Tibial nerve (tissue), 4 donors: ENCODE measurements at regions not wholly inside any gene's neighbourhood (a gene's known extent, or its start where the extent isn't known, plus 50 kb on each side); places are given as distances from the start of the nearest gene placed in this dataset.

Source experiments
- DNase-seq, 2 donors: peaks; one replicate each; pipeline ENCODE4 v3.0.0-alpha.2; 2019; ENCODE audit warnings: low spot score in 2 of 2
- H3K27ac ChIP-seq, 4 donors: fragments of 200-600 bp; sonication (generic) in 3 of 4; one replicate each; pipeline ENCODE4 v1.5.1; 2017 to 2019; ENCODE audit warnings: mild to moderate bottlenecking in 1 of 4
- H3K27me3 ChIP-seq, 2 donors: fragments of 200-600 bp; sonication (generic) in 1 of 2; one replicate each; pipeline versions ENCODE4 v1.5.1 to v1.6.0; 2017 to 2019
- H3K36me3 ChIP-seq, 3 donors: fragments of 200-600 bp; sonication (generic); one replicate each; pipeline ENCODE4 v1.5.1; 2018 to 2019
- H3K4me1 ChIP-seq, 4 donors: fragments of 200-600 bp; sonication (generic) in 3 of 4; one replicate each; pipeline ENCODE4 v1.5.1; 2017 to 2019
- H3K4me3 ChIP-seq, 4 donors: fragments of 200-600 bp; sonication (generic) in 3 of 4; one replicate each; pipeline ENCODE4 v1.5.1; 2017 to 2019; ENCODE audit warnings: mild to moderate bottlenecking in 1 of 4, moderate library complexity in 1 of 4
- H3K9me3 ChIP-seq, 4 donors: fragments of 200-600 bp; sonication (generic) in 3 of 4; one replicate each; pipeline ENCODE4 v1.5.1; 2017 to 2019
- EP300 ChIP-seq, 2 donors: sonication (generic); formaldehyde crosslinking; IDR thresholded peaks; one replicate each; pipeline ENCODE4 v1.6.1; 2017; ENCODE audit warnings: antibody characterized with exemption in 2 of 2, mild to moderate bottlenecking in 1 of 2
- POLR2A ChIP-seq, 2 donors: fragments of 450-650 bp; IDR thresholded peaks; one replicate each; pipeline ENCODE4 v1.6.1; 2017; ENCODE audit warnings: antibody characterized with exemption in 2 of 2, mild to moderate bottlenecking in 2 of 2, moderate library complexity in 2 of 2
- WGBS, 2 donors: methylation state at CpG; one replicate each; pipeline ENCODE4 v1.1.5; 2018; 5-methylcytosine and 5-hydroxymethylcytosine counted together
- TF ChIP-seq, protein P1 (sequence below), 5 experiments: fragments of 200-600 bp in 3 of 5; fragments of 450-650 bp in 2 of 5; sonication (generic) in 3 of 5; IDR thresholded peaks; one replicate each; pipeline ENCODE4 v1.5.1; 2016 to 2019; ENCODE audit warnings: antibody characterized with exemption in 5 of 5, mild to moderate bottlenecking in 3 of 5, moderate library complexity in 2 of 5

DNA sequence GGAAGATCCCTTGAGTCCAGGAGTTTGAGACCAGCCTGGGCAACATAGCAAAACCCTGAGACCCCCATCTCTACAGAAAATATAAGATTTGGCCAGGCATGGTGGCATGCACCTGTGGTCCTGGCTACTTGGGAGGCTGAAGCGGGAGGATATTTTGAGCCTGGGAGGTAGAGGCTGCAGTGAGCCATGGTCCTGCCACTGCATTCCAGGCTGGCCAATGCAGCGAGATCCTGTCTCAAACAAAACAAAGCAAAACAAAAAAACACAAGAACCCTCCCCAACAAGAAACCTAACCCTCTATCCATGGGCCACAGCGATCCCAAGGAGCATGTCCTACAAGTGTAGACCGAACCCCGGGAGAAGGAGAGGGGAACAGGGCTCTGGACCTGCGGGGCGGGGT, 133.3 kb downstream of the MGAT5B start:
- 93 to 94% methylated on average over 7 of the region's 7 CpGs for WGBS, 2 donors
- no peaks in the 10 kb centered on the region for H3K9me3 ChIP-seq
- no peak for DNase-seq
- no peaks in the 10 kb centered on the region for H3K4me1 ChIP-seq
- H3K36me3 ChIP-seq: no peaks in the 10 kb centered on the region
- H3K27me3 ChIP-seq: peaks cover 0 to 41% of the 10 kb centered on the region in 2 donors
- H3K4me3 ChIP-seq: no peak overlapping the region
- no peak overlapping the region for H3K27ac ChIP-seq
- TF ChIP-seq EP300 (IDR thresholded peaks at IDR 0.05) (no peak), POLR2A (IDR thresholded peaks at IDR 0.05) (no peak)
- TF ChIP-seq, protein P1, sequence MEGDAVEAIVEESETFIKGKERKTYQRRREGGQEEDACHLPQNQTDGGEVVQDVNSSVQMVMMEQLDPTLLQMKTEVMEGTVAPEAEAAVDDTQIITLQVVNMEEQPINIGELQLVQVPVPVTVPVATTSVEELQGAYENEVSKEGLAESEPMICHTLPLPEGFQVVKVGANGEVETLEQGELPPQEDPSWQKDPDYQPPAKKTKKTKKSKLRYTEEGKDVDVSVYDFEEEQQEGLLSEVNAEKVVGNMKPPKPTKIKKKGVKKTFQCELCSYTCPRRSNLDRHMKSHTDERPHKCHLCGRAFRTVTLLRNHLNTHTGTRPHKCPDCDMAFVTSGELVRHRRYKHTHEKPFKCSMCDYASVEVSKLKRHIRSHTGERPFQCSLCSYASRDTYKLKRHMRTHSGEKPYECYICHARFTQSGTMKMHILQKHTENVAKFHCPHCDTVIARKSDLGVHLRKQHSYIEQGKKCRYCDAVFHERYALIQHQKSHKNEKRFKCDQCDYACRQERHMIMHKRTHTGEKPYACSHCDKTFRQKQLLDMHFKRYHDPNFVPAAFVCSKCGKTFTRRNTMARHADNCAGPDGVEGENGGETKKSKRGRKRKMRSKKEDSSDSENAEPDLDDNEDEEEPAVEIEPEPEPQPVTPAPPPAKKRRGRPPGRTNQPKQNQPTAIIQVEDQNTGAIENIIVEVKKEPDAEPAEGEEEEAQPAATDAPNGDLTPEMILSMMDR (IDR thresholded peaks at IDR 0.05): no peak

DNA sequence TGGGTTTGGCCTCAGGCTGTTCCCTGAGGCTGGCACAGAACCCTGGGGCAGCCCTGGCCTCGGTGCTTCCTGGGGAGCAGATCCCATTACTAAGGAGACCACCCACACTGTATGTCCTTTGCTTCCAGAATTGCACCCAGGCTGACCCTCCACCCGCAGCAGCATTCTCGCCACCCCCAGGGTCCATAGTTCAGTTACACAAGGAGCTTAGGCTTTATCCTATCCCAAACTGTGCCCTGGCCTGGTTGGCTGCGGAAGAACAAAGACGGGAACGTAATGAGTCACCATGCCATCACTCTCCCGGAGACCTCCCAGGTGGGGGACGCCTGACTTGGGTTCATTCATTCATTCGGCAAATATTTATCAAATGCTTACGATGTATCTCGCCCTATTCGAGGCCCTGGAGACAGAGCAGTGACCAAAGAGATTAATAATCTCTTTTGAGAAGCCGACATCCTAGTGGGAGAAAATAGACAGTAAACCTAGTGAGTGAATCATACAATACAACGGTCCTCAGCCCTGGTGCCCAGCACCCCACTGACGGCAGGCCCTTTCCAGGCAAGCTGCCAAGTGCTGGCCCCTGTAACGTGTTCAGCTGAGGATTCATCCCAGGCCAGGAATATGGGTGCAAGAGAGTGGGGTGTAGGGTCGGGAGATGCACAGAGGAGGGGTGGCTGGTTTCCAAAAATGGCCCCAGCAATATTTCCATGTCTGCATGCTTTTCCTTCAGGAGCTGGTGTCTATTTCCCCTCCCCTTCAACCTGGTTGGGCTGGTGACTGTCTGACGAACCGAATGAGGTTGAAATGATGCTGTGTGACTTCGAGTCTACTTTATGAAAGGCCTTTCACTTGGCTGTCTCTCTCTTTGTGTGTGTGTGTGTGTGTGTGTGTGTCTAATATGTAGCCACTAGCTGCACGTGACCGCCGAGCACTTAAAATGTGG, 134.2 kb downstream of the MGAT5B start:
- Histone ChIP-seq H3K27me3 (peaks cover 0 to 32% of the 10 kb centered on the region in 2 donors), H3K36me3 (no peaks in the 10 kb centered on the region), H3K4me1 (no peaks in the 10 kb centered on the region), H3K27ac (no peak overlapping the region), H3K9me3 (no peaks in the 10 kb centered on the region), H3K4me3 (no peak overlapping the region)
- 40 to 50% methylated on average over 23 of the region's 23 CpGs for WGBS, 2 donors
- TF ChIP-seq EP300 (IDR thresholded peaks at IDR 0.05) (no peak), POLR2A (IDR thresholded peaks at IDR 0.05) (no peak)
- TF ChIP-seq, protein P1 (IDR thresholded peaks at IDR 0.05): no peak
- DNase-seq: no peak

DNA sequence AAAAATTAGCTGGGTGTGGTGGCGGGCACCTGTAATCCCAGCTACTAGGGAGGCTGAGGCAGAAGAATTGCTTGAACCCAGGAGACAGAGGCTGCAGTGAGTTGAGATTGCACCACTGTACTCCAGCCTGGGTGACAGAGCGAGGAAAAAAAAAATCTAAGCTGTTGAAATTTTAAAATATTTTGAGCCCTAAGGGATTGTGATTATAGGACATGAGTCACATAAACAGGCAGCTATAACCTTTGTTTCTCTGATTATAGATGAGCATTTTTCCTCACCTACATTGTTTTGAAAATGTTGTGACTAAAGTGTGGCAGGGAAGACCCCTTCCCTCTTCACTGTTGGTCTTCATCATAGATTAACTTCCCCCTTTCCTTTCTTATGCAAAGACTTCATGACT, 135.5 kb downstream of the MGAT5B start:
- Histone ChIP-seq H3K4me1 (no peaks in the 10 kb centered on the region), H3K4me3 (no peak overlapping the region), H3K36me3 (no peaks in the 10 kb centered on the region), H3K9me3 (peaks cover 0 to 1% (median 0%) of the 10 kb centered on the region in 4 donors), H3K27me3 (peaks cover 0 to 25% of the 10 kb centered on the region in 2 donors), H3K27ac (no peak overlapping the region)
- 86 to 91% methylated on average over 2 of the region's 2 CpGs for WGBS, 2 donors
- no peak for DNase-seq
- TF ChIP-seq EP300 (IDR thresholded peaks at IDR 0.05) (no peak), POLR2A (IDR thresholded peaks at IDR 0.05) (no peak)
- TF ChIP-seq, protein P1 (IDR thresholded peaks at IDR 0.05): no peak

DNA sequence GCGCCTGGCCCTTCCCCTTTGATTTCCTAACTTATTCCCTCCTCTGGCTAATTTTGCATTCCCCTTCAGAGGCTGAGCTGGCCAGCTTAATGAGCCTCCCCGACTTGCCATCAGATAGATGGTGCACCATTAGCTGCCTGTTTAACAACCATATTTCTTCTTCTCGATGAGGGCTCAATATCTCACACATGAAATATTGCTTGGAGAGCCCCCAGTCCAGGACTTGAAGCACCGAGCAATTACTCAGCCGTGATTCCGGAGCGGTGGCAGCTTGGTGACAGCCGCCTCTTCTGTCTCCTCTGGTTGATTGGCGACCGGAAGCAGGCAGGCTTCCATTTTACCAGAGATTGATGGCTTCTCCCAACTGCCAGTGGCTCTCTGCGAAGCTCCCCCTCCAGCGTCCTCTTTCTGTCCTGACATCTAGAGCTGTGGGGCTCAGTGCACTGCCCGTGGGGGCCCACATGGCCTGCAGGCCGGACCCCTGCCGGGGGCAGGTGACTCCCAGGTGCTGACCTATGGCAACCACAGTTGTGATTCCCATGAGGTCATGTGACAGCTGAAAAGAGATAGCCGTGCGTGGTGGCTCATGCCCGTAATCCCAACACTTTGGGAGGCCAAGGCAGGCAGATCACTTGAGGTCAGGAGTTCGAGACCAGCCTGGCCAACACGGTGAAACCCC, 133.7 kb upstream of the SEC14L1 start:
- Histone ChIP-seq H3K27ac (no peak overlapping the region), H3K9me3 (peaks cover 0 to 35% (median 6%) of the 10 kb centered on the region in 4 donors), H3K4me3 (no peak overlapping the region), H3K4me1 (no peaks in the 10 kb centered on the region), H3K27me3 (peaks cover 0 to under 1% of the 10 kb centered on the region in 2 donors), H3K36me3 (no peaks in the 10 kb centered on the region)
- WGBS, 2 donors: 70 to 72% methylated on average over 15 to 20 of the region's 20 CpGs
- no peak for DNase-seq
- TF ChIP-seq EP300 (IDR thresholded peaks at IDR 0.05): no peak
- TF ChIP-seq, protein P1 (IDR thresholded peaks at IDR 0.05): no peak
- TF ChIP-seq POLR2A (IDR thresholded peaks at IDR 0.05): no peak

DNA sequence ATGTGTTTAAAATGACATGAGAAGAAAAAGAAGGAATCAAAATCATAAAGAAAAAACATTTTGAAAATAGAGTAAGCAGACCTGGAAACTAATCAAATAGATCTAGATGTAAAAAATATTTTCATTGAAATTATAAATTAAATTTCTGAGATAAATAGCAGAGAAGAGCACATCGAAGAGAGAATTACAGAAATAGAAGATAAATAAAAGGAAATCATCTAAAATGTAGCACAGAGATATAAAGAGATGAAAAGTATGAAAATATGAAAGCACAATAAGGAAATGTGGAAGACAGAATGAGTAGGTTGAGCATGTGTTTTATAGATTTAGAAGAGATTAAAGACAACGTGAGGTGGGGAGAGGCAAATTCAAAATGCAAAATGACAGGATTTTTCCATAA, 130.9 kb upstream of the SEC14L1 start:
- H3K4me3 ChIP-seq: no peak overlapping the region
- DNase-seq: no peak
- no peaks in the 10 kb centered on the region for H3K36me3 ChIP-seq
- H3K27ac ChIP-seq: no peak overlapping the region
- H3K4me1 ChIP-seq: no peaks in the 10 kb centered on the region
- TF ChIP-seq POLR2A (IDR thresholded peaks at IDR 0.05) (no peak), EP300 (IDR thresholded peaks at IDR 0.05) (no peak)
- TF ChIP-seq, protein P1 (IDR thresholded peaks at IDR 0.05): no peak
- H3K9me3 ChIP-seq: peaks cover 0 to 39% (median 7%) of the 10 kb centered on the region in 4 donors
- 82 to 87% methylated on average over 2 of the region's 2 CpGs for WGBS, 2 donors
- H3K27me3 ChIP-seq: no peaks in the 10 kb centered on the region
